ENCODE measurements at regions not wholly inside any gene's neighbourhood (a gene's known extent, or its start where the extent isn't known, plus 50 kb on each side); places are given as distances from the start of the nearest gene placed in this dataset.

DNA sequence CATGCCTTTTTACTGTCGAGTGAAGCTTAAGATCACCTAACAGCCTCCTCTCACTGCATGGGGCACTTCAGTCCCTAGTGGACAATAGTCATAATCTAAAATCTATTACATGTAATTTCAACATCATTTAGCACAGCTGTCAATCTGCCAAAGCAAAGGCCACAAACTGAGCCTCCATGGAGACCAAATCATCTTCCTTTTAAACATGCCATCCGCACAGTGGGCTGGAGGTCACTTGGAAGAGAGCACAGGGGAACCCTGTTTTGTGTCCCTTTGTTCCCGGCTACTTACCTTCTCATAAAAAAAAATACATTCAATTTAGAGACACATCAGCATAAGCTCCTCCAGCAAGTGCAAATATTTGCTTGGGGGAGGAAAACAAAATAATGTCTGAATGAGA is 167.3 kb downstream of the SQOR start:
- TF ChIP-seq, protein P1, sequence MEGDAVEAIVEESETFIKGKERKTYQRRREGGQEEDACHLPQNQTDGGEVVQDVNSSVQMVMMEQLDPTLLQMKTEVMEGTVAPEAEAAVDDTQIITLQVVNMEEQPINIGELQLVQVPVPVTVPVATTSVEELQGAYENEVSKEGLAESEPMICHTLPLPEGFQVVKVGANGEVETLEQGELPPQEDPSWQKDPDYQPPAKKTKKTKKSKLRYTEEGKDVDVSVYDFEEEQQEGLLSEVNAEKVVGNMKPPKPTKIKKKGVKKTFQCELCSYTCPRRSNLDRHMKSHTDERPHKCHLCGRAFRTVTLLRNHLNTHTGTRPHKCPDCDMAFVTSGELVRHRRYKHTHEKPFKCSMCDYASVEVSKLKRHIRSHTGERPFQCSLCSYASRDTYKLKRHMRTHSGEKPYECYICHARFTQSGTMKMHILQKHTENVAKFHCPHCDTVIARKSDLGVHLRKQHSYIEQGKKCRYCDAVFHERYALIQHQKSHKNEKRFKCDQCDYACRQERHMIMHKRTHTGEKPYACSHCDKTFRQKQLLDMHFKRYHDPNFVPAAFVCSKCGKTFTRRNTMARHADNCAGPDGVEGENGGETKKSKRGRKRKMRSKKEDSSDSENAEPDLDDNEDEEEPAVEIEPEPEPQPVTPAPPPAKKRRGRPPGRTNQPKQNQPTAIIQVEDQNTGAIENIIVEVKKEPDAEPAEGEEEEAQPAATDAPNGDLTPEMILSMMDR (conservative IDR thresholded peaks at IDR 0.05 in 1 of 2, IDR thresholded peaks at IDR 0.05 in 1 of 2; ENCODE audit: extremely low read depth in 1 of 2, insufficient read depth in 1 of 2, low read depth in 1 of 2, low read length in 2 of 2) = no peak
- no peak for TF ChIP-seq EZH2 (IDR thresholded peaks at IDR 0.05; ENCODE audit: borderline replicate concordance, low read length)
